Skeletal muscle tissue (tissue), 3 donors: ENCODE measurements at regions not wholly inside any gene's neighbourhood (a gene's known extent, or its start where the extent isn't known, plus 50 kb on each side); places are given as distances from the start of the nearest gene placed in this dataset.

Source experiments
- H3K27ac ChIP-seq: one replicate; pipeline ENCODE4 v1.7.0; 2013; ENCODE audit warnings: mild to moderate bottlenecking, low read depth, low read length, inconsistent platforms
- H3K27me3 ChIP-seq, 3 donors: one replicate each; pipeline ENCODE4 v1.7.0; 2013; ENCODE audit warnings: low read length in 3 of 3; ENCODE audit not compliant: control insufficient read depth in 3 of 3, insufficient read depth in 3 of 3
- H3K36me3 ChIP-seq, 3 donors: one replicate each; pipeline ENCODE4 v1.7.0; 2013; ENCODE audit warnings: low read length in 3 of 3; ENCODE audit not compliant: control insufficient read depth in 3 of 3, insufficient read depth in 3 of 3
- H3K4me1 ChIP-seq, 3 donors: one replicate each; pipeline ENCODE4 v1.7.0; 2013; ENCODE audit warnings: low read length in 3 of 3, mild to moderate bottlenecking in 3 of 3; ENCODE audit not compliant: control insufficient read depth in 3 of 3, insufficient read depth in 3 of 3
- H3K4me3 ChIP-seq, 3 donors: one replicate each; pipeline ENCODE4 v1.7.0; 2013; ENCODE audit warnings: low read length in 3 of 3
- H3K9ac ChIP-seq, 3 donors: one replicate each; pipeline ENCODE4 v1.7.0; 2013; ENCODE audit warnings: low read length in 3 of 3, mild to moderate bottlenecking in 3 of 3, moderate library complexity in 2 of 3, low read depth in 1 of 3
- H3K9me3 ChIP-seq, 3 donors: one replicate each; pipeline ENCODE4 v1.7.0; 2013; ENCODE audit warnings: low read length in 3 of 3; ENCODE audit not compliant: control insufficient read depth in 3 of 3
- donor health status: Osteomylitis.

DNA sequence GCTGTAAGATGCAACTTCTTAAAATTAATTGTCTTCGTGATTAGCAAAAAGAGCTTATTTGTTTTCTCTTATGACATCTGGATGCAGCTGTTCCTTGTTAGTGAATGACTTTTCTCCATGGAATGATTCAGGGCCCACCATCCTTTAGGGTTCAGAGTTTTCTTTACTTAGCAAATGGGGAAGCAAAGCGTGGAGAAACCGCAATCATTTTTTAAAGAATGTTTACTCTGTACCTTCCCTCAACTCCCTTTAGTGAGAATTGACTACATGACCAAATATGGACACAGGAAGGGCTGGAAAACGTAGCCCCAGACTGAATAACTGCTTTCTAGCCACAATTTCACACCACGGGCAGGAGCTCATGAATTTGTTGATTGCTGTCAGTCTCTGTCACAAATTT lies 130.1 kb downstream of the EDEM1 start:
- no peak overlapping the region for H3K9ac ChIP-seq
- H3K27ac ChIP-seq, result no peak overlapping the region
- no peaks in the 10 kb centered on the region for H3K9me3 ChIP-seq
- no peaks in the 10 kb centered on the region for H3K36me3 ChIP-seq
- H3K27me3 ChIP-seq, result no peaks in the 10 kb centered on the region
- no peaks in the 10 kb centered on the region for H3K4me1 ChIP-seq
- H3K4me3 ChIP-seq, result no peak overlapping the region

DNA sequence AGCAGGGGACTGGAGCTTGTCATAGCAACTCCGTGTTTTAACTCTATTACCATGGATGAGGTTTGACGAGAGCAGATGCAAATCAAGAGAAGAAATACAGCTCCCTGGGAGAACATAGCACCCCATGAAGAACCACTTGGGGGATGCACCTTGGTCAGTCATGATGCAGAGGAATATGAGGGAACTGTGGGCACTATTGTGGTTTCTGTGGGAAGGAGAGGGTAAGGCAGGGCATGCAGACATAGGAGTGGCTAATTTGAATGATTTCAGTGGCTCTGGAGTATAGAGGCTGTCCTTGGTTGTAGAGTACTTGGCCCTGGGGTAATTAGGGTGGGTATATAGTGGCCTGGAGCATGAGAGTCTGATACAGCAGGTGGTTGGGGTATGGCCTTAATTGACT lies 131.9 kb downstream of the EDEM1 start:
- no peaks in the 10 kb centered on the region for H3K27me3 ChIP-seq
- H3K9me3 ChIP-seq, result no peaks in the 10 kb centered on the region
- H3K4me1 ChIP-seq, result no peaks in the 10 kb centered on the region
- no peak overlapping the region for H3K9ac ChIP-seq
- H3K27ac ChIP-seq, result no peak overlapping the region
- no peak overlapping the region for H3K4me3 ChIP-seq
- no peaks in the 10 kb centered on the region for H3K36me3 ChIP-seq

DNA sequence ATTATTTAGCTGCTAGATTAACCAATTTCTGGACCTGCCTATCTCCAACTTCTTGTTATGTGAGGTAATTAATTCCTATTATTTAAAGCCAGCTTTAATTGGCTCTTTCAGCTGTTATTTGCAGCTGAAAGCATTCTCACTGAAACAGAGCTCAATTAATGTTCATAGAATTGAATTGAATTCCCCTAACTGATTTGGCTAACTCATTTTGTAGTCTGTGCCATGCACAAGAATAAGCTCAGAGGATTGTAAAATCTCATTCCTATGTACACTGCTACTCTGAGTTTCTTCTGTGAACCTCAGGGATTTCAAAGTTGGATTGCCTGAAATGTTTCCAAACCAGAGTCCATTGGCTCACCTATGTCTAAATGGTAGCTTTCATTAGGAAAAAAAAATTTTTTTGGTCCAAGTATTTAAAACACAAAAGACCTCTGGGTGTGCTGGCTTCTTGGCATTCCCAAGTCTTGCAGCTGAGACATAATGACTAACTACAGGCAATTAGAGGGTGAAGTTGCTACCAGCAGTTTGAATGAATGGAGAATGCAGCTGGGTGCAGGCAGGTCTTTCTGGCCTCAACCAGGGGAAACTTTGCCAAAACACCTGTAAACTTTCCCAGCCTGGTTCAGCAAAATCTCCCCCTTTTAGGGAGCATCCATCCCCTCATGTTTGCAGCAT lies 134.3 kb downstream of the EDEM1 start:
- no peaks in the 10 kb centered on the region for H3K9me3 ChIP-seq
- H3K27me3 ChIP-seq, result no peaks in the 10 kb centered on the region
- no peak overlapping the region for H3K9ac ChIP-seq
- H3K27ac ChIP-seq, result no peak overlapping the region
- H3K4me1 ChIP-seq, result no peaks in the 10 kb centered on the region
- no peak overlapping the region for H3K4me3 ChIP-seq
- H3K36me3 ChIP-seq, result no peaks in the 10 kb centered on the region

- no peaks in the 10 kb centered on the region for H3K9me3 ChIP-seq
- no peaks in the 10 kb centered on the region for H3K27me3 ChIP-seq
- no peak overlapping the region for H3K9ac ChIP-seq
- H3K4me3 ChIP-seq, result no peak overlapping the region
- H3K27ac ChIP-seq, result no peak overlapping the region
- H3K4me1 ChIP-seq, result no peaks in the 10 kb centered on the region
- H3K36me3 ChIP-seq, result no peaks in the 10 kb centered on the region
These were observed 137.3 kb downstream of the EDEM1 start for GRCh38 chr3:5324780-5325179.

GRCh38 chr3:5330152-5330810 lies 142.8 kb downstream of the EDEM1 start:
- Histone ChIP-seq H3K27me3 (no peaks in the 10 kb centered on the region), H3K4me3 (no peak overlapping the region), H3K9ac (no peak overlapping the region), H3K9me3 (no peaks in the 10 kb centered on the region), H3K27ac (no peak overlapping the region), H3K4me1 (no peaks in the 10 kb centered on the region), H3K36me3 (no peaks in the 10 kb centered on the region)

DNA sequence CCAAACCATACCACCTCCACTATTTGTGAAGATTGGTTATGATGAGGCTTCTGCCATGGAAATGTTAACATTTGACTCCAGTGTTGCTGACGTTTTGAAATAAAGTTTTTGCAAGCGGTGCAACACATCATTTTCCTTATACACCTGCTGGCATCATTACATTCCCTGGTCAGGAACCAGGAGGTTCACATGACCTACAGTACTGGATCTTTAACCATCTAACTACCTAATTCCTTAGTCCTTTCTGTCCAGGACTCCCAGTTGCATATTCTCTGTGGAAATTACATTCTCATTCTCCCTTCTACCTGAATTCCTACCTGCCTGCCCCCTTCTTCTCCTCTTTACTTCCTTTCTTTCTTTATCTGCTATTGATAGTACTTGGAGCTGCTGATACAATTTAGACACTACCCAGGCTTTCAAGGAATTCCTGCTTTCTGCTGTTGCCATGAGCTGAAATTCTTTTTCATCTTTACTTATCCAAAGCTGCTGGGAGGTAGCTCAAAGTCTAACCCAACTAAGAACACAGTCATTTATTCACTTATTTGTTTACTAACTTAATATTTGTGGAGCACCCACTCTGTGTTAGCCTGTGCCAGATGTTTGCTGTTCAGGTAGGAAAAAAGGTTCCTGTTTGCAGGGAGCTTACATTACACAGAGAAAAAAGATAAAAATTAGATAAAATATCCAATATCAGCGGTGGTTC lies 144.2 kb downstream of the EDEM1 start:
- Histone ChIP-seq H3K27ac (no peak overlapping the region), H3K36me3 (no peaks in the 10 kb centered on the region), H3K9me3 (no peaks in the 10 kb centered on the region), H3K4me3 (no peak overlapping the region), H3K4me1 (no peaks in the 10 kb centered on the region), H3K27me3 (no peaks in the 10 kb centered on the region), H3K9ac (no peak overlapping the region)

GRCh38 chr3:5332270-5332956 lies 144.9 kb downstream of the EDEM1 start:
- no peaks in the 10 kb centered on the region for H3K9me3 ChIP-seq
- H3K9ac ChIP-seq, result no peak overlapping the region
- H3K36me3 ChIP-seq, result no peaks in the 10 kb centered on the region
- H3K27me3 ChIP-seq, result no peaks in the 10 kb centered on the region
- H3K27ac ChIP-seq, result no peak overlapping the region
- H3K4me1 ChIP-seq, result no peaks in the 10 kb centered on the region
- H3K4me3 ChIP-seq, result no peak overlapping the region

GRCh38 chr3:5339967-5340535 lies 152.5 kb downstream of the EDEM1 start:
- Histone ChIP-seq H3K27ac (no peak overlapping the region), H3K36me3 (no peaks in the 10 kb centered on the region), H3K4me1 (no peaks in the 10 kb centered on the region), H3K27me3 (no peaks in the 10 kb centered on the region), H3K9me3 (no peaks in the 10 kb centered on the region), H3K4me3 (no peak overlapping the region), H3K9ac (no peak overlapping the region)

DNA sequence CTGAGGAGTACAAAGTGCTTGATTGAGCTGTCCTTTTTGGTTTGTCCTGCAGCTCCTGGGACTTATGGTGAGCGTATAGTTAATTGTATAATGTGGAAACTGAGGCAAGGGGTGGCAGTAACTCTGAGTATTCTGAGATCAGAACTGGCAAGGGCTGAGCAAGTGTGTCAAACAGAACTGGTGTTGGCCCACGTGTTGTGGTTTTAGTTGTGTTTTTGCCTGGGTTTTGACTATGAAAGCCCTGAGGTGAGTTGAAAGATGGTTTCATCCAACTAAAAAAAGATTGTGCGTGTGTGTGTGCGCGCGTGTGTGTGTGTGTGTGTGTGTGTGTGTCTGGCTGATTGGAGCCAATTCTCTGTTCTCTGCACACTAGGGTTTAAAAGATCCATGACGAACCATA lies 154.1 kb downstream of the EDEM1 start:
- H3K9ac ChIP-seq, result no peak overlapping the region
- H3K4me3 ChIP-seq, result no peak overlapping the region
- H3K36me3 ChIP-seq, result no peaks in the 10 kb centered on the region
- H3K4me1 ChIP-seq, result no peaks in the 10 kb centered on the region
- H3K27me3 ChIP-seq, result no peaks in the 10 kb centered on the region
- H3K27ac ChIP-seq, result no peak overlapping the region
- H3K9me3 ChIP-seq, result no peaks in the 10 kb centered on the region
